Heart right ventricle (tissue), 16 donors: ENCODE measurements at regions not wholly inside any gene's neighbourhood (a gene's known extent, or its start where the extent isn't known, plus 50 kb on each side); places are given as distances from the start of the nearest gene placed in this dataset.

ENCODE experiments used
- ATAC-seq, 8 donors: fragments of 200-7000 bp; cut with Tn5 transposase; one replicate each; pipeline ENCODE4 v1.9.1; 2020; ENCODE audit warnings: mild to moderate bottlenecking in 8 of 8, moderate library complexity in 8 of 8, moderate number of reproducible peaks in 1 of 8
- DNase-seq, 2 donors: peaks; one replicate each; pipeline ENCODE4 v3.0.0-alpha.2; 2020
- H3K27ac ChIP-seq, 10 donors: fragments of 200-600 bp; sonication (generic) in 2 of 10; one replicate each; pipeline versions ENCODE4 v1.5.0 to v1.8.0; 2020 to 2022; ENCODE audit warnings: mild to moderate bottlenecking in 3 of 10
- H3K27me3 ChIP-seq, 7 donors: fragments of 200-600 bp; one replicate each; pipeline ENCODE4 v1.8.0; 2021 to 2022; ENCODE audit warnings: mild to moderate bottlenecking in 2 of 7
- H3K36me3 ChIP-seq, 9 donors: fragments of 200-600 bp; sonication (generic) in 1 of 9; one replicate each; pipeline versions ENCODE4 v1.5.0 to v1.8.0; 2020 to 2022; ENCODE audit warnings: mild to moderate bottlenecking in 2 of 9
- H3K4me1 ChIP-seq, 9 donors: fragments of 200-600 bp; sonication (generic) in 1 of 9; one replicate each; pipeline versions ENCODE4 v1.5.0 to v1.8.0; 2020 to 2022; ENCODE audit warnings: mild to moderate bottlenecking in 4 of 9
- H3K4me3 ChIP-seq, 10 donors: fragments of 200-600 bp; sonication (generic) in 2 of 10; one replicate each; pipeline versions ENCODE4 v1.5.0 to v1.8.0; 2020 to 2022; ENCODE audit warnings: mild to moderate bottlenecking in 7 of 10, moderate library complexity in 2 of 10
- H3K9me3 ChIP-seq, 11 donors: fragments of 200-600 bp in 10 of 11; sonication (generic) in 2 of 11; one replicate each; pipeline versions ENCODE4 v1.5.0 to v1.8.0; 2013 to 2022; ENCODE audit warnings: mild to moderate bottlenecking in 2 of 11, control low read depth in 1 of 11, moderate library complexity in 1 of 11
- CTCF ChIP-seq, 9 donors: fragments of 200-600 bp; sonication (generic) in 2 of 9; IDR thresholded peaks; one replicate each; pipeline versions ENCODE4 v1.5.0 to v1.8.0; 2021 to 2022; ENCODE audit warnings: antibody characterized with exemption in 9 of 9, mild to moderate bottlenecking in 5 of 9, moderate library complexity in 1 of 9
- WGBS, 2 donors: extraction: QIAGEN DNeasy Blood & Tissue Kit; methylation state at CpG; one replicate each; pipeline ENCODE4 v1.1.7; 2013; ENCODE audit warnings: inconsistent platforms in 1 of 2; 5-methylcytosine and 5-hydroxymethylcytosine counted together
- intact Hi-C, 10 donors: fragments of 100-400 bp; cut with DNase I; formaldehyde crosslinking; loops; one replicate each; pipeline versions ENCODE4 v1.11.1 to v1.14.2; 2022
- donor health status: Arrhythmogenic right ventricular cardiomyopathy.
- donor health status: ischemic (EF 13 %, LVEDD 7.1; RV severe dilation, severe dysfunction).
- donor health status: healthy with polysubstance abuse.
- donor health status: DM: no; HTN: yes; CAD: no.
- donor health status: DM: no; HTN: no; CAD: no.
- donor health status: ischemic (EF 25% LVEDD 6.9; RV normal size, moderate dysfunction).
- donor health status: ischemic (EF 25% LVEDD 5.7; RV mildly dilated, moderate dysfunction).
- donor health status: healthy.
- donor health status: DM: yes; HTN: yes; CAD: no.
- donor health status: Ischemic cardiomyopathy.
- donor health status: ischemic (EF 35%, LVEDD 5.7; RV mildly dilated, moderate dysfunction).
- donor health status: nonischemic (EF 11% LVEDD 7.7; RV severe dilation, severe dysfunction).
- donor health status: DM: yes; HTN: yes; CAD: no.
- donor health status: PGD.
- donor health status: ischemic (EF 29% LVEDD 5.4; RV normal size, mild dysfunction).
- donor health status: nonischemic (EF 23%, LVEDD 6.1; RV moderate dilation, normal function).

- no peaks in the 10 kb centered on the region for H3K36me3 ChIP-seq
- peaks cover 0 to 48% (median 0%) of the 10 kb centered on the region in 7 donors for H3K27me3 ChIP-seq
- no peak for TF ChIP-seq CTCF (IDR thresholded peaks at IDR 0.05)
- no peaks in the 10 kb centered on the region for H3K4me1 ChIP-seq
- ATAC-seq (no peak), DNase-seq (no peak)
- no peak overlapping the region for H3K4me3 ChIP-seq
- intact Hi-C loops = no loop called here
- no peaks in the 10 kb centered on the region for H3K9me3 ChIP-seq
- 81 to 88% methylated on average over 1 of the region's 1 CpG for WGBS, 2 donors
- no peak overlapping the region for H3K27ac ChIP-seq
These were observed 99.4 kb upstream of the NDP start for GRCh38 chrX:44072631-44073030.

GRCh38 chrX:44071847-44072551 is 98.8 kb upstream of the NDP start:
- TF ChIP-seq CTCF (IDR thresholded peaks at IDR 0.05) = no peak
- Histone ChIP-seq H3K27me3 (peaks cover 0 to 48% (median 0%) of the 10 kb centered on the region in 7 donors), H3K36me3 (no peaks in the 10 kb centered on the region), H3K27ac (no peak overlapping the region), H3K4me3 (no peak overlapping the region), H3K4me1 (no peaks in the 10 kb centered on the region), H3K9me3 (no peaks in the 10 kb centered on the region)
- ATAC-seq (no peak), DNase-seq (no peak)
- 71 to 73% methylated on average over 2 of the region's 2 CpGs for WGBS, 2 donors
- intact Hi-C loops = no loop called here

- intact Hi-C loops = no loop called here
- no peak overlapping the region for H3K4me3 ChIP-seq
- 59 to 68% methylated on average over 2 to 3 of the region's 3 CpGs for WGBS, 2 donors
These were observed 98.0 kb upstream of the NDP start for GRCh38 chrX:44071070-44071645.

GRCh38 chrX:44068043-44068442 is 94.9 kb upstream of the NDP start:
- no peak for TF ChIP-seq CTCF (IDR thresholded peaks at IDR 0.05)
- no peaks in the 10 kb centered on the region for H3K4me1 ChIP-seq
- 91 to 96% methylated on average over 2 of the region's 2 CpGs for WGBS, 2 donors
- H3K27ac ChIP-seq = no peak overlapping the region
- H3K9me3 ChIP-seq = no peaks in the 10 kb centered on the region
- peaks cover 0 to 47% (median 0%) of the 10 kb centered on the region in 7 donors for H3K27me3 ChIP-seq
- H3K4me3 ChIP-seq = no peak overlapping the region
- H3K36me3 ChIP-seq = no peaks in the 10 kb centered on the region
- ATAC-seq (no peak), DNase-seq (no peak)
- intact Hi-C loops = no loop called here

More at GRCh38 chrX:44071070-44071645, 98.0 kb upstream of the NDP start:
- no peak for ATAC-seq
- no peak overlapping the region for H3K27ac ChIP-seq
- H3K9me3 ChIP-seq = no peaks in the 10 kb centered on the region
- peaks cover 0 to 48% (median 0%) of the 10 kb centered on the region in 7 donors for H3K27me3 ChIP-seq
- DNase-seq = no peak
- no peak for TF ChIP-seq CTCF (IDR thresholded peaks at IDR 0.05)
- no peaks in the 10 kb centered on the region for H3K36me3 ChIP-seq
- no peaks in the 10 kb centered on the region for H3K4me1 ChIP-seq
